ENCODE measurements at regions not wholly inside any gene's neighbourhood (a gene's known extent, or its start where the extent isn't known, plus 50 kb on each side); places are given as distances from the start of the nearest gene placed in this dataset.

GRCh38 chr11:15418921-15419320 is 304.2 kb downstream of the INSC start:
- no peak for TF ChIP-seq POLR2AphosphoS5 (IDR thresholded peaks at IDR 0.05; ENCODE audit: low read depth, low read length)
- TF ChIP-seq MAX (IDR thresholded peaks at IDR 0.05) = no peak
- no peak for TF ChIP-seq POLR2A (IDR thresholded peaks at IDR 0.05; ENCODE audit: borderline replicate concordance, extremely low read depth, insufficient read depth, insufficient read length)
- TF ChIP-seq, protein P1, sequence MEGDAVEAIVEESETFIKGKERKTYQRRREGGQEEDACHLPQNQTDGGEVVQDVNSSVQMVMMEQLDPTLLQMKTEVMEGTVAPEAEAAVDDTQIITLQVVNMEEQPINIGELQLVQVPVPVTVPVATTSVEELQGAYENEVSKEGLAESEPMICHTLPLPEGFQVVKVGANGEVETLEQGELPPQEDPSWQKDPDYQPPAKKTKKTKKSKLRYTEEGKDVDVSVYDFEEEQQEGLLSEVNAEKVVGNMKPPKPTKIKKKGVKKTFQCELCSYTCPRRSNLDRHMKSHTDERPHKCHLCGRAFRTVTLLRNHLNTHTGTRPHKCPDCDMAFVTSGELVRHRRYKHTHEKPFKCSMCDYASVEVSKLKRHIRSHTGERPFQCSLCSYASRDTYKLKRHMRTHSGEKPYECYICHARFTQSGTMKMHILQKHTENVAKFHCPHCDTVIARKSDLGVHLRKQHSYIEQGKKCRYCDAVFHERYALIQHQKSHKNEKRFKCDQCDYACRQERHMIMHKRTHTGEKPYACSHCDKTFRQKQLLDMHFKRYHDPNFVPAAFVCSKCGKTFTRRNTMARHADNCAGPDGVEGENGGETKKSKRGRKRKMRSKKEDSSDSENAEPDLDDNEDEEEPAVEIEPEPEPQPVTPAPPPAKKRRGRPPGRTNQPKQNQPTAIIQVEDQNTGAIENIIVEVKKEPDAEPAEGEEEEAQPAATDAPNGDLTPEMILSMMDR (IDR thresholded peaks at IDR 0.05 in 2 of 3, conservative IDR thresholded peaks at IDR 0.05 in 1 of 3; ENCODE audit: borderline replicate concordance in 1 of 3, insufficient read depth in 1 of 3, low read depth in 2 of 3, low read length in 2 of 3) = no peak
- TF ChIP-seq, protein P2, sequence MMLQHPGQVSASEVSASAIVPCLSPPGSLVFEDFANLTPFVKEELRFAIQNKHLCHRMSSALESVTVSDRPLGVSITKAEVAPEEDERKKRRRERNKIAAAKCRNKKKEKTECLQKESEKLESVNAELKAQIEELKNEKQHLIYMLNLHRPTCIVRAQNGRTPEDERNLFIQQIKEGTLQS (IDR thresholded peaks at IDR 0.05) = no peak
- no peak for TF ChIP-seq ELF1 (IDR thresholded peaks at IDR 0.05; ENCODE audit: borderline replicate concordance, low read depth)
- TF ChIP-seq EGR1 (IDR thresholded peaks at IDR 0.05; ENCODE audit: low read depth) = no peak
- no peak for TF ChIP-seq JUND (IDR thresholded peaks at IDR 0.05)
- TF ChIP-seq EZH2 (IDR thresholded peaks at IDR 0.05) = no peak
- TF ChIP-seq EZH2phosphoT487 (IDR thresholded peaks at IDR 0.05; ENCODE audit: borderline replicate concordance) = no peak
- no peak for TF ChIP-seq ZFX (IDR thresholded peaks at IDR 0.05)
- TF ChIP-seq SIN3A (IDR thresholded peaks at IDR 0.05; ENCODE audit: low read depth) = no peak
- TF ChIP-seq, protein P3, sequence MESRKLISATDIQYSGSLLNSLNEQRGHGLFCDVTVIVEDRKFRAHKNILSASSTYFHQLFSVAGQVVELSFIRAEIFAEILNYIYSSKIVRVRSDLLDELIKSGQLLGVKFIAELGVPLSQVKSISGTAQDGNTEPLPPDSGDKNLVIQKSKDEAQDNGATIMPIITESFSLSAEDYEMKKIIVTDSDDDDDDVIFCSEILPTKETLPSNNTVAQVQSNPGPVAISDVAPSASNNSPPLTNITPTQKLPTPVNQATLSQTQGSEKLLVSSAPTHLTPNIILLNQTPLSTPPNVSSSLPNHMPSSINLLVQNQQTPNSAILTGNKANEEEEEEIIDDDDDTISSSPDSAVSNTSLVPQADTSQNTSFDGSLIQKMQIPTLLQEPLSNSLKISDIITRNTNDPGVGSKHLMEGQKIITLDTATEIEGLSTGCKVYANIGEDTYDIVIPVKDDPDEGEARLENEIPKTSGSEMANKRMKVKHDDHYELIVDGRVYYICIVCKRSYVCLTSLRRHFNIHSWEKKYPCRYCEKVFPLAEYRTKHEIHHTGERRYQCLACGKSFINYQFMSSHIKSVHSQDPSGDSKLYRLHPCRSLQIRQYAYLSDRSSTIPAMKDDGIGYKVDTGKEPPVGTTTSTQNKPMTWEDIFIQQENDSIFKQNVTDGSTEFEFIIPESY (IDR thresholded peaks at IDR 0.05; ENCODE audit: extremely low read depth, insufficient replicate concordance, low read length) = no peak
- TF ChIP-seq SRF (IDR thresholded peaks at IDR 0.05; ENCODE audit: low read depth) = no peak

Data from HCT116 (cell line).